Smooth muscle cell (in vitro differentiated cells): ENCODE measurements at regions not wholly inside any gene's neighbourhood (a gene's known extent, or its start where the extent isn't known, plus 50 kb on each side); places are given as distances from the start of the nearest gene placed in this dataset.

Source experiments
- DNase-seq: peaks from one replicate; lab custom pipeline; 2025; ENCODE audit not compliant: unreplicated experiment; lab: John Stamatoyannopoulos, UW
- H2AFZ ChIP-seq: fragments of 200-600 bp; sonication (generic); 2 replicates; pipeline ENCODE4 v1.6.0; 2016; ENCODE audit warnings: antibody characterized with exemption, low read depth, mild to moderate bottlenecking
- H3F3A ChIP-seq: fragments of 200-600 bp; sonication (generic); 2 replicates; pipeline ENCODE4 v1.6.0; 2017; ENCODE audit warnings: antibody characterized with exemption, low read depth
- H3K27ac ChIP-seq: fragments of 200-600 bp; sonication (generic); 2 replicates; pipeline ENCODE4 v1.5.1; 2016; ENCODE audit warnings: low read depth, mild to moderate bottlenecking
- H3K27me3 ChIP-seq: fragments of 200-600 bp; sonication (generic); 2 replicates; pipeline ENCODE4 v1.6.1; 2016; ENCODE audit warnings: low read depth, mild to moderate bottlenecking
- H3K36me3 ChIP-seq: fragments of 200-600 bp; sonication (generic); 2 replicates; pipeline ENCODE4 v1.5.1; 2016; ENCODE audit warnings: low read depth
- H3K4me1 ChIP-seq: fragments of 200-600 bp; sonication (generic); 2 replicates; pipeline ENCODE4 v1.5.1; 2016; ENCODE audit warnings: low read depth
- H3K4me2 ChIP-seq: fragments of 200-600 bp; sonication (generic); 2 replicates; pipeline ENCODE4 v1.6.0; 2016; ENCODE audit warnings: mild to moderate bottlenecking
- H3K4me3 ChIP-seq: fragments of 200-600 bp; sonication (generic); 2 replicates; pipeline ENCODE4 v1.5.1; 2016; ENCODE audit warnings: mild to moderate bottlenecking
- H3K79me2 ChIP-seq: fragments of 200-600 bp; sonication (generic); 2 replicates; pipeline ENCODE4 v1.6.0; 2016; ENCODE audit warnings: low read depth, mild to moderate bottlenecking
- H3K9ac ChIP-seq: fragments of 200-600 bp; sonication (generic); 2 replicates; pipeline ENCODE4 v1.6.0; 2016; ENCODE audit warnings: low read depth
- H3K9me3 ChIP-seq: fragments of 200-600 bp; sonication (generic); replicated peaks from 2 replicates; pipeline ENCODE4 v1.5.1; 2016; ENCODE audit warnings: low read depth
- H4K20me1 ChIP-seq: fragments of 200-600 bp; sonication (generic); 2 replicates; pipeline ENCODE4 v1.6.0; 2016; ENCODE audit warnings: low read depth
- WGBS: methylation state at CpG from one replicate; pipeline ENCODE4 v1.1.7; 2016; ENCODE audit warnings: low lambda C conversion rate; 5-methylcytosine and 5-hydroxymethylcytosine counted together
- TF ChIP-seq, protein P1 (sequence below): fragments of 200-600 bp; sonication (generic); IDR thresholded peaks from 2 replicates; pipeline ENCODE4 v1.5.1; 2017; ENCODE audit warnings: borderline replicate concordance, mild to moderate bottlenecking, antibody characterized with exemption; ENCODE audit not compliant: insufficient read depth, poor library complexity, severe bottlenecking

DNA sequence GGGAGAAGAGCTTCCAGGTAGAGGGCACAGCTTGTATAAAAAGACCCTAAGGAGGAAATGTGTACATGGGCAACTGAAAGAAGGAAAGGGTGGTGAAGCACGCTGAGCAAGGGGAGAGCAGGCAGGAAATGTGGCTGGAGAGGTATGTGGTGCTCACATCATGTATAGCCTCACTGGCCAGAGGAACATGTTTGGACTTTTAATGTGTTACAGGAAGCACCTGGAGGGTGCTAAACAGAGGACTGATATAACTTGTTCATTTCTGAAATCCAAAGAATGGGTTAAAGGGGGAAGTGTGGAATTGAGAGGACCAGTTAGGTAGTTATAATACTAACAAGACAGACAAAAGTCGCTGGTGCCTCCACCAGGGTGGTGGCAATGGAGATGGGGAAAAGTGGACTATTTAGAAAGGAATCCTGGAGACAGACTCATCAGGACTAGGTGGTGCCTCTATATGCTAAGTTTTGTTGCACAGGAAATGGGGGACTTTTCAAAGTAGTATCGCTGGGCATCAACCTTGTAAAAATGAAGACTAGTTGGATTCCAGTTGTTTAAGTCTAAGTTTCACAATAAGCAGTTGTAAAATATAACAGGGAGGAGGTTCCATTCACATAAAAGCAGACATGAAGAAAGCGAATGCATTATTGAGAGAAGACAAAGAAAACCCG is 63.1 kb upstream of the CD180 start:
- Histone ChIP-seq H3F3A (no peaks in the 10 kb centered on the region), H3K79me2 (no peaks in the 10 kb centered on the region), H4K20me1 (no peaks in the 10 kb centered on the region), H3K9me3 (no peaks in the 10 kb centered on the region), H2AFZ (no peak overlapping the region), H3K27me3 (no peaks in the 10 kb centered on the region), H3K4me1 (no peaks in the 10 kb centered on the region), H3K9ac (no peak overlapping the region), H3K4me3 (no peak overlapping the region), H3K36me3 (no peaks in the 10 kb centered on the region), H3K27ac (no peak overlapping the region), H3K4me2 (no peak overlapping the region)
- TF ChIP-seq, protein P1, sequence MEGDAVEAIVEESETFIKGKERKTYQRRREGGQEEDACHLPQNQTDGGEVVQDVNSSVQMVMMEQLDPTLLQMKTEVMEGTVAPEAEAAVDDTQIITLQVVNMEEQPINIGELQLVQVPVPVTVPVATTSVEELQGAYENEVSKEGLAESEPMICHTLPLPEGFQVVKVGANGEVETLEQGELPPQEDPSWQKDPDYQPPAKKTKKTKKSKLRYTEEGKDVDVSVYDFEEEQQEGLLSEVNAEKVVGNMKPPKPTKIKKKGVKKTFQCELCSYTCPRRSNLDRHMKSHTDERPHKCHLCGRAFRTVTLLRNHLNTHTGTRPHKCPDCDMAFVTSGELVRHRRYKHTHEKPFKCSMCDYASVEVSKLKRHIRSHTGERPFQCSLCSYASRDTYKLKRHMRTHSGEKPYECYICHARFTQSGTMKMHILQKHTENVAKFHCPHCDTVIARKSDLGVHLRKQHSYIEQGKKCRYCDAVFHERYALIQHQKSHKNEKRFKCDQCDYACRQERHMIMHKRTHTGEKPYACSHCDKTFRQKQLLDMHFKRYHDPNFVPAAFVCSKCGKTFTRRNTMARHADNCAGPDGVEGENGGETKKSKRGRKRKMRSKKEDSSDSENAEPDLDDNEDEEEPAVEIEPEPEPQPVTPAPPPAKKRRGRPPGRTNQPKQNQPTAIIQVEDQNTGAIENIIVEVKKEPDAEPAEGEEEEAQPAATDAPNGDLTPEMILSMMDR: no peak
- WGBS: 90% methylated on average over 5 of the region's 5 CpGs
- DNase-seq: no peak

DNA sequence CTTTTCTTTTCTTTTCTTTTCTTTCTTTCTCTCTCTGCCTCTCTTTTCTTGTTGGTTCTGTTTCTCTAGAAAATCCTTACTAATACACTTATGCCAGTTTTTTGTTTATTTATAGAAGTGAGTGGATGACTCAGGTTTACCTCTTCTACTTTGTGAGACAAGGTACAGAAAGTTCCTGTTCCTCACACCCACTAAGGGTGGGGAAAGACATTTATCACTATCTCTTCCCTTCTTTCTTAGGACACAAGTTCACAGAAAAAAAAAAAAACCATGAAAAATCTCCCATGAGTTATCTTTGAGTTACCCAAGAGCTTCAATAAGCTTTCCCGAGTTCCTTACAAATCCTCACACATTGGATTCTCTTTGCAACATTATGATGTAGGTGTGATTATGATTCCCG is 60.9 kb upstream of the CD180 start:
- 95% methylated on average over 2 of the region's 2 CpGs for WGBS
- H3K4me1 ChIP-seq: no peaks in the 10 kb centered on the region
- H3K4me2 ChIP-seq: no peak overlapping the region
- H3K79me2 ChIP-seq: no peaks in the 10 kb centered on the region
- no peak overlapping the region for H2AFZ ChIP-seq
- no peaks in the 10 kb centered on the region for H4K20me1 ChIP-seq
- H3K36me3 ChIP-seq: no peaks in the 10 kb centered on the region
- DNase-seq: no peak
- H3K9ac ChIP-seq: no peak overlapping the region
- H3K27me3 ChIP-seq: no peaks in the 10 kb centered on the region
- H3K4me3 ChIP-seq: no peak overlapping the region
- H3F3A ChIP-seq: no peaks in the 10 kb centered on the region
- H3K27ac ChIP-seq: no peak overlapping the region
- TF ChIP-seq, protein P1: no peak
- no peaks in the 10 kb centered on the region for H3K9me3 ChIP-seq

DNA sequence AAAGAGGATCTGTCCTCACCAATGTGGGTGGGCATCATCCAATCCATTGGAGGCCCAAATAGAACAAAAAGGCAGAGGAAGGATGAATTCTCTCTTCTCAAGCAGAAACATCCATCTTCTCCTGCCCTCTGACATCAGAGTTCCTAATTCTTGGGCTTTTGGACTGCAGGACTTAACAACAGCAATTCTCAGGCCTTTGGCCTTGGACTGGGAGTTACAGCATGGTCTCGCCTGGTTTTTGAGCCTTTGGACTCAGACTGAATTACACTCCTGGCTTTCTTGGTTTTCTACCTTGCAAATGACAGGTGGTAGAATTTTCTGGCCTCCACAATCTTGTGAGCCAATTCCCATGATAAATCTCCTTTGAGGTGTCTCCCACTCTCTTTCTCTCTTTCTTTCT is 60.5 kb upstream of the CD180 start:
- WGBS: 92% methylated on average over 1 of the region's 1 CpG
- H3K9ac ChIP-seq: no peak overlapping the region

More for the DNA sequence above, 60.5 kb upstream of the CD180 start:
- Histone ChIP-seq H3F3A (no peaks in the 10 kb centered on the region), H3K4me1 (no peaks in the 10 kb centered on the region), H3K4me3 (no peak overlapping the region), H3K4me2 (no peak overlapping the region), H3K27ac (no peak overlapping the region), H3K27me3 (no peaks in the 10 kb centered on the region), H4K20me1 (no peaks in the 10 kb centered on the region), H2AFZ (no peak overlapping the region), H3K36me3 (no peaks in the 10 kb centered on the region), H3K79me2 (no peaks in the 10 kb centered on the region), H3K9me3 (no peaks in the 10 kb centered on the region)
- TF ChIP-seq, protein P1: no peak
- no peak for DNase-seq
